ENCODE measurements at regions not wholly inside any gene's neighbourhood (a gene's known extent, or its start where the extent isn't known, plus 50 kb on each side); places are given as distances from the start of the nearest gene placed in this dataset.
A peak's percentile ranks its signal among the peaks of the same experiment; 100 is the strongest.
"Not testable (repeated sequence)": the region's sequence is repeated elsewhere in the genome, so short reads cannot be mapped to it uniquely, and the experiment has no call there.

DNA sequence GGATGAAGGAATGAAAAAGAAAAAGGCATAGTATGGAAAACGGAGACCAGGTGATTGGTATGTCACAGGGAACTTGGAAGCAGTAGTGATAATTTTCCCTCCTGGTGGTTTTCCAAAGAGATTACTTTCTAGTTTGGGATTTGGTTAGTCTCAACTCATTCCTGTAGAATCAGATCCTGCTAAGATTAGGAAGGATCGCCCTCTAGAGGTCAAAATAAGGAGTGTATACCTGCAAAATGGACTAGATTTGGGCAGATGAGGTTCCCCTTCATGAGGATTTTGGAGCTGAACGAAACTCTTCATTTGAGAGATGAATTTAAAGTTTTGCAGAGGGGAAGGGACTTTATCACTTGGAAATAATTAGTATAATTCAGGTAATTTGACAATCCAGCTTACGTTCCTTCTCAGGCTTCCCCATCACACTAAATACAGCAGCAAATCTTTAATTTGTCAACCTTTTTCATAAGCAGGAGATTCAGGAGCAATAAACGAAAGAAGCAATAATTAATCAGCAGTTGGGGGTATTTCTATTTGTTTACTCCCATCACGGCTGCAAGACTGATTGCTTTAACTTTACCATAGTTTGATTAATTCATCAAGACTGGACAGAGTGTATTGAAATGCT lies 65.2 kb downstream of the CCDC195 start:
- 4 to 12% methylated on average over 6 of the region's 6 CpGs for WGBS, 2 donors
- DNase-seq = no peak
- Histone ChIP-seq H3K27me3 (no peaks in the 10 kb centered on the region), H3K4me1 (no peaks in the 10 kb centered on the region), H3K27ac (no peak overlapping the region), H3K4me3 (no peak overlapping the region), H3K36me3 (no peaks in the 10 kb centered on the region), H3K9me3 (no peaks in the 10 kb centered on the region)
- intact Hi-C loops (cut with DNase I) = loop anchor here (5.0 kb wide), 1 partner anchor 294 kb away; no protein-coding TSS in a partner anchor
- no peak for TF ChIP-seq POLR2A (IDR thresholded peaks at IDR 0.05)
- TF ChIP-seq, protein P1, sequence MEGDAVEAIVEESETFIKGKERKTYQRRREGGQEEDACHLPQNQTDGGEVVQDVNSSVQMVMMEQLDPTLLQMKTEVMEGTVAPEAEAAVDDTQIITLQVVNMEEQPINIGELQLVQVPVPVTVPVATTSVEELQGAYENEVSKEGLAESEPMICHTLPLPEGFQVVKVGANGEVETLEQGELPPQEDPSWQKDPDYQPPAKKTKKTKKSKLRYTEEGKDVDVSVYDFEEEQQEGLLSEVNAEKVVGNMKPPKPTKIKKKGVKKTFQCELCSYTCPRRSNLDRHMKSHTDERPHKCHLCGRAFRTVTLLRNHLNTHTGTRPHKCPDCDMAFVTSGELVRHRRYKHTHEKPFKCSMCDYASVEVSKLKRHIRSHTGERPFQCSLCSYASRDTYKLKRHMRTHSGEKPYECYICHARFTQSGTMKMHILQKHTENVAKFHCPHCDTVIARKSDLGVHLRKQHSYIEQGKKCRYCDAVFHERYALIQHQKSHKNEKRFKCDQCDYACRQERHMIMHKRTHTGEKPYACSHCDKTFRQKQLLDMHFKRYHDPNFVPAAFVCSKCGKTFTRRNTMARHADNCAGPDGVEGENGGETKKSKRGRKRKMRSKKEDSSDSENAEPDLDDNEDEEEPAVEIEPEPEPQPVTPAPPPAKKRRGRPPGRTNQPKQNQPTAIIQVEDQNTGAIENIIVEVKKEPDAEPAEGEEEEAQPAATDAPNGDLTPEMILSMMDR (IDR thresholded peaks at IDR 0.05) = peak; percentile 56 to 77 (median 70)

DNA sequence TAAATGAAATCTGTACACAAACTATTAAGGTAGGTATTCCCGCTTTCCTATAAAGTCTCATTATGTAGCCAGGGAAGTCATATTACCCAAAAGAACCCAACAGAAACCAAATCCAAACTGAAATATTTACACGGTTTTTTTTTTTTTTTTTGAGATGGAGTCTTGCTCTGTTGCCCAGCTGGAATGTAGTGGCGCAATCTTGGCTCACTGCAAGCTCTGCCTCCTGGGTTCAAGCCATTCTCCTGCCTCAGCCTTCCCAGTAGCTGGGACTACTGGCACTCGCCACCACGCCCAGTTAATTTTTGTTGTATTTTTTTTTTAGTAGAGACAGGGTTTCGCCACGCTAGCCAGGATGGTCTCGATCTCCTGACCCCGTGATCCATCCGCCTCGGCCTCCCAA lies 62.5 kb upstream of the CUL3 start:
- H3K27ac ChIP-seq = not testable (repeated sequence)
- intact Hi-C loops (cut with DNase I) = loop anchor here (10.0 kb wide), 1 partner anchor 193 kb away; no protein-coding TSS in a partner anchor
- WGBS, 2 donors = 82 to 89% methylated on average over 11 of the region's 11 CpGs

DNA sequence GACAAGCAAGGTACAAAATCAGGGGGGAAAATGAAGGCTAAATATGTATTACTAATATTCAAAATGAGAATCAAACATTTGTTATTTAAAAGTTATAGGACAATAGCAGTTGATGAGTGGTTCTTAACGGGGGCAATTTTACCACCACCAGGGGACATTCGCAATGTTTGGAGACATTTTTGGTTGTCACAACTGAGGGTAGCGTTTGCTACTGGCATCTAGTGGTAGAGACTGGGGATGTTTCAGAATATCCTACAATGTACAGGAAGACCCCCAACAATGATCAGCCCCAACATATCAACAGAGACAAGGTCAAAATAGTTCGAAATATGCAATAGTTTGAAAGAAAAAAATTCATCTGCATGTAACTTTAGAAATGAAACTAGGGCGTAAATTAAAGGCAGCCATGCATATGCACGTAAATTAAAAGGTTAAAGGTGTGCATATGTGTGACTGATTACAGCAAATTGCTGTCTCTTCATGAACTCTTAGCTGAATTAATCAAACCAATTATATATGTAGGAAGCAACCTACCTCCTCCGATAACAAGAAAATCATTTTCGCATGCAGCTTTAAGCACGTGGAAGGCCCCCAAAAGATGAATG lies 61.2 kb upstream of the CUL3 start:
- no peaks in the 10 kb centered on the region for H3K36me3 ChIP-seq
- H3K27ac ChIP-seq = no peak overlapping the region
- WGBS, 2 donors = 53 to 57% methylated on average over 9 of the region's 9 CpGs
- H3K4me1 ChIP-seq = no peaks in the 10 kb centered on the region
- H3K27me3 ChIP-seq = no peaks in the 10 kb centered on the region
- TF ChIP-seq POLR2A (IDR thresholded peaks at IDR 0.05) = no peak
- TF ChIP-seq, protein P1 (IDR thresholded peaks at IDR 0.05) = peak in 5 of 6 experiments; percentile 13 to 53 (median 34)
- no peaks in the 10 kb centered on the region for H3K9me3 ChIP-seq
- DNase-seq = no peak
- H3K4me3 ChIP-seq = no peak overlapping the region
- intact Hi-C loops (cut with DNase I) = loop anchor here (10.0 kb wide), 1 partner anchor 192 kb away; no protein-coding TSS in a partner anchor

More for the DNA sequence above, 62.5 kb upstream of the CUL3 start:
- DNase-seq, H3K4me3 ChIP-seq, H3K9me3 ChIP-seq, H3K36me3 ChIP-seq, H3K4me1 ChIP-seq, H3K27me3 ChIP-seq: not testable (repeated sequence)

DNA sequence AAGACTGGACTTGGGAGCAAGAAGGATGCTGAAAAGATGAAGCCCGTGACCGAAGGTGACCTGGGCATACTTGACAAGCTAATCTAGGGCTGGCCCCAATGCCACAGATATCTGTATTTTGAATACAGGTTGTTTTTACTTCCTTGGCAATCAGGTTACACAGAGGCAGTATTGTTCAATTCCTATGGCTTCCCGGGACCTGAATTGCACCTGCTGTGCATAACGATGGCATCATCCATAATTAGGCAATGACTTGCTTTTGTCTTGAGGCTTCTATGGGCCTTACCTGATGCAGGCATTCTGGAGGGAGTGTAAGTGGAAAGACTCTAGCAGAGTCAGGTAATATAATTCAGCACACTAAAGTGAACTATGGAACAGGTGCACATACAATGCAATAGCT lies 60.6 kb upstream of the CUL3 start:
- WGBS, 2 donors = 60 to 85% methylated on average over 4 of the region's 4 CpGs
- Histone ChIP-seq H3K9me3 (no peaks in the 10 kb centered on the region), H3K4me1 (no peaks in the 10 kb centered on the region), H3K27ac (no peak overlapping the region), H3K27me3 (no peaks in the 10 kb centered on the region), H3K4me3 (no peak overlapping the region), H3K36me3 (no peaks in the 10 kb centered on the region)
- intact Hi-C loops (cut with DNase I) = loop anchor here (10.0 kb wide), 1 partner anchor 191 kb away; no protein-coding TSS in a partner anchor
- DNase-seq = no peak
- TF ChIP-seq POLR2A (IDR thresholded peaks at IDR 0.05) = no peak
- TF ChIP-seq, protein P1 (IDR thresholded peaks at IDR 0.05) = no peak

DNA sequence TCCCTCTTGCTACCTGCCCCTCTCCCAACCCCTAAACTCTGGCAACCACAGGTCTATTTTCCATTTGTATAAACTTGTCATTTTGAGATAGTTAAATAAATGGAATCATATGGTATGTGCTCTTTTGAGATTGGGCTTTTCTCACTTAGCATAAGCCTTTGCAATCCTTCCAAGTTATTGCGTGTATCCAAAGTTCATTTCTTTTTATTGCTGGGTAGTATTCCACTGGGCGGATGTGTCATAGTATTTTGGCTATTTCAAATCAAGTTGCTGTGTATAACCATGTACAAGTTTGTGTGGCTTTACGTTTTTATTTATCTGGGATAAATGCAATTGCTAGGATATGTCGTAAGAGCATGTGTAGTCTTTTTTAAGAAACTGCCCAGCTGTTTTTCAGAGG lies 55.5 kb upstream of the CUL3 start:
- TF ChIP-seq, protein P1 (IDR thresholded peaks at IDR 0.05) = no peak
- TF ChIP-seq POLR2A (IDR thresholded peaks at IDR 0.05) = no peak
- no peak for DNase-seq
- intact Hi-C loops (cut with DNase I) = loop anchor here (10.0 kb wide), 1 partner anchor 186 kb away; no protein-coding TSS in a partner anchor
- WGBS, 2 donors = 80 to 86% methylated on average over 4 of the region's 4 CpGs
- Histone ChIP-seq H3K27me3 (no peaks in the 10 kb centered on the region), H3K27ac (no peak overlapping the region), H3K4me3 (no peak overlapping the region), H3K36me3 (no peaks in the 10 kb centered on the region), H3K4me1 (no peaks in the 10 kb centered on the region), H3K9me3 (no peaks in the 10 kb centered on the region)

Measured in esophagus squamous epithelium (tissue), 5 donors.